Cardiac muscle cell (in vitro differentiated cells and primary cell): ENCODE measurements at regions not wholly inside any gene's neighbourhood (a gene's known extent, or its start where the extent isn't known, plus 50 kb on each side); places are given as distances from the start of the nearest gene placed in this dataset.

Experiments
- DNase-seq, 2 donors: peaks; one replicate each; pipeline versions ENCODE4 v3.0.0 to v3.0.0-alpha.2; 2010 to 2017; ENCODE audit warnings: low read depth in 1 of 2, low spot score in 1 of 2
- H3K27ac ChIP-seq: fragments of 200-600 bp; sonication (generic); 2 replicates; pipeline ENCODE4 v1.5.1; 2016
- H3K27me3 ChIP-seq: fragments of 200-600 bp; sonication (generic); 2 replicates; pipeline ENCODE4 v1.6.0; 2016; ENCODE audit warnings: control low read depth
- H3K36me3 ChIP-seq: fragments of 200-600 bp; sonication (generic); 2 replicates; pipeline ENCODE4 v1.5.1; 2016; ENCODE audit warnings: control low read depth
- H3K4me1 ChIP-seq: fragments of 200-600 bp; sonication (generic); 2 replicates; pipeline ENCODE4 v1.8.1; 2017; ENCODE audit warnings: low read depth, mild to moderate bottlenecking, mixed run types
- H3K4me3 ChIP-seq: fragments of 200-600 bp; sonication (generic); 2 replicates; pipeline ENCODE4 v1.5.1; 2016; ENCODE audit warnings: mild to moderate bottlenecking
- H3K9me3 ChIP-seq: fragments of 200-600 bp; sonication (generic); 2 replicates; pipeline ENCODE4 v1.5.1; 2017; ENCODE audit warnings: low read depth, mild to moderate bottlenecking, control low read depth
- CTCF ChIP-seq: IDR thresholded peaks from 2 replicates; pipeline ENCODE4 v1.5.1; 2012; ENCODE audit warnings: low read depth, mild to moderate bottlenecking, low read length

GRCh38 chr19:32231020-32231419, 114.4 kb upstream of the ZNF507 start:
- no peak for DNase-seq

GRCh38 chr19:32231691-32232090, 113.7 kb upstream of the ZNF507 start:
- no peak for DNase-seq
- Histone ChIP-seq H3K9me3 (no peaks in the 10 kb centered on the region), H3K4me1 (no peaks in the 10 kb centered on the region), H3K36me3 (no peaks in the 10 kb centered on the region), H3K27me3 (peaks cover 91% of the 10 kb centered on the region), H3K27ac (no peak overlapping the region), H3K4me3 (no peak overlapping the region)
- TF ChIP-seq CTCF: no peak

More at GRCh38 chr19:32231020-32231419, 114.4 kb upstream of the ZNF507 start:
- Histone ChIP-seq H3K4me1 (no peaks in the 10 kb centered on the region), H3K4me3 (no peak overlapping the region), H3K9me3 (no peaks in the 10 kb centered on the region), H3K36me3 (no peaks in the 10 kb centered on the region), H3K27me3 (peaks cover 91% of the 10 kb centered on the region), H3K27ac (no peak overlapping the region)
- no peak for TF ChIP-seq CTCF

GRCh38 chr19:32232449-32232848, 113.0 kb upstream of the ZNF507 start:
- no peaks in the 10 kb centered on the region for H3K4me1 ChIP-seq
- no peak overlapping the region for H3K27ac ChIP-seq
- H3K4me3 ChIP-seq: no peak overlapping the region
- DNase-seq: no peak
- H3K9me3 ChIP-seq: no peaks in the 10 kb centered on the region
- H3K27me3 ChIP-seq: peaks cover 91% of the 10 kb centered on the region
- H3K36me3 ChIP-seq: no peaks in the 10 kb centered on the region
- TF ChIP-seq CTCF: no peak

DNA sequence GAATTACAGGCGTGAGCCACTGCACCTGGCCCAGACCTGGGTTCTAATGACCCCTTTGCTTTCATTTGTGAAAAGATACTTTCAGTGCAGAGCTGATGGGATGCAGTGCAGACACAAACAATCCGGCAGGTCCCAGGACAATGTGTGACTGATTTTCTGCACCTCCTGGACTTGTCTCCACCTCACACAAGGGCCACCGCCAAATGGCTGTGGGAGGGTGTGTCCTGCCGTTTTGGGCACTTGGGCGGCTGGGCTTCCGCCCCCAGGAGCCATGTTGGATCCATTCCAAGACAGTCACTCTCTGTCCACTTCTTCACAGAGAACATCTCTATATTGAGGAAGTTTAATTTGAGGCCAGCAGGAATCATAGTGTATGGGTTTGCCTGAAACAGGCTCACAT, 112.3 kb upstream of the ZNF507 start:
- H3K36me3 ChIP-seq: no peaks in the 10 kb centered on the region
- no peaks in the 10 kb centered on the region for H3K9me3 ChIP-seq
- TF ChIP-seq CTCF: no peak
- DNase-seq: no peak
- no peaks in the 10 kb centered on the region for H3K4me1 ChIP-seq
- H3K4me3 ChIP-seq: no peak overlapping the region
- no peak overlapping the region for H3K27ac ChIP-seq
- peaks cover 91% of the 10 kb centered on the region for H3K27me3 ChIP-seq

GRCh38 chr19:32233885-32234284, 111.5 kb upstream of the ZNF507 start:
- Histone ChIP-seq H3K36me3 (no peaks in the 10 kb centered on the region), H3K9me3 (no peaks in the 10 kb centered on the region), H3K27ac (no peak overlapping the region), H3K4me1 (no peaks in the 10 kb centered on the region), H3K4me3 (no peak overlapping the region), H3K27me3 (peaks cover 91% of the 10 kb centered on the region)
- no peak for DNase-seq
- TF ChIP-seq CTCF: no peak

DNA sequence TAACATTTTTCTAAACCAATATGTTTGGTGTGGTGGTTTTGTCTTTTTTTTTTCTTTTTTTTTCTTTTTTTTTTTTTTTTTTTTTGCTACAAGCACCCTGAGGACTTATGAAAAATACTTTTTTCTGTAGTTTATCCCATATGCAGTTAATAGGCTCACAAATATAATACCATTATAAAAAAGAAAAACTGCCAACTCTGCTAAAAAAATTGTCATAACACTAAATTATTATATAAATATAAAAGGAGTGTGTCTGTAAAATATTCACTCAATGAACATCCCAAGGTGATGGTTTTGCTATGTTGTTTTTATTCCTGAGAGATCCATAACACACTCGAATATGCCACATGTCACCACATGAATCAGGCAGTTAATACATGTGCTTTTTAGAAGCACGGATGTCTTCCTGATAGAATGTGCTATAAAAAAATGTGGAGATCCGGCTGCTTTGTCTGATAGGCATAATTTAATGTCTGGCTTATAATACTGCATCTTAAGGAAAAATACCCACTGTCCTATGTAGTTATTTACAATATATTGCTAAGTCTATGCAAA, 110.7 kb upstream of the ZNF507 start:
- Histone ChIP-seq H3K9me3 (no peaks in the 10 kb centered on the region), H3K36me3 (no peaks in the 10 kb centered on the region), H3K27me3 (peaks cover 91% of the 10 kb centered on the region), H3K27ac (no peak overlapping the region), H3K4me1 (no peaks in the 10 kb centered on the region), H3K4me3 (no peak overlapping the region)
- TF ChIP-seq CTCF: no peak
- no peak for DNase-seq
